Lung (tissue), 11 donors: ENCODE measurements at regions not wholly inside any gene's neighbourhood (a gene's known extent, or its start where the extent isn't known, plus 50 kb on each side); places are given as distances from the start of the nearest gene placed in this dataset.

ENCODE experiments used
- ATAC-seq: fragments of 200-7000 bp; cut with Tn5 transposase; one replicate; pipeline ENCODE4 v1.9.1; 2020; ENCODE audit warnings: moderate number of reproducible peaks; ENCODE audit not compliant: insufficient read depth, low FRiP score
- DNase-seq, 3 donors: peaks; one replicate each; pipeline ENCODE4 v3.0.0-alpha.2; 2013 to 2017
- H3K27ac ChIP-seq, 2 donors: one replicate each; pipeline ENCODE4 v1.5.1; 2013; ENCODE audit warnings: mild to moderate bottlenecking in 2 of 2, moderate library complexity in 2 of 2, control low read depth in 1 of 2, inconsistent platforms in 1 of 2, low read depth in 1 of 2, low read length in 1 of 2
- H3K27me3 ChIP-seq, 3 donors: one replicate each; pipeline ENCODE4 v1.5.1; 2013; ENCODE audit warnings: low read length in 2 of 3; ENCODE audit not compliant: control insufficient read depth in 3 of 3, insufficient read depth in 3 of 3
- H3K36me3 ChIP-seq, 4 donors: one replicate each; pipeline ENCODE4 v1.5.1; 2013; ENCODE audit warnings: low read length in 4 of 4, mild to moderate bottlenecking in 1 of 4, moderate library complexity in 1 of 4; ENCODE audit not compliant: control insufficient read depth in 4 of 4, insufficient read depth in 4 of 4
- H3K4me1 ChIP-seq, 5 donors: one replicate each; pipeline ENCODE4 v1.5.1; 2013; ENCODE audit warnings: low read length in 5 of 5, mild to moderate bottlenecking in 2 of 5, moderate library complexity in 1 of 5; ENCODE audit not compliant: control insufficient read depth in 5 of 5, insufficient read depth in 5 of 5
- H3K4me3 ChIP-seq: one replicate; pipeline ENCODE4 v1.5.1; 2013; ENCODE audit warnings: mild to moderate bottlenecking, control low read depth, moderate library complexity
- H3K9ac ChIP-seq, 2 donors: one replicate each; pipeline ENCODE4 v1.5.1; 2013; ENCODE audit warnings: low read length in 2 of 2, control low read depth in 1 of 2; ENCODE audit not compliant: insufficient read depth in 1 of 2
- H3K9me3 ChIP-seq, 4 donors: one replicate each; pipeline ENCODE4 v1.5.1; 2013; ENCODE audit warnings: low read length in 3 of 4, mild to moderate bottlenecking in 1 of 4, moderate library complexity in 1 of 4; ENCODE audit not compliant: control insufficient read depth in 4 of 4, insufficient read depth in 3 of 4
- CTCF ChIP-seq: IDR thresholded peaks from 2 replicates; pipeline ENCODE4 v1.5.1; 2012; ENCODE audit warnings: mild to moderate bottlenecking; ENCODE audit errors: control extremely low read depth, extremely low read depth
- WGBS, 2 donors: extraction: QIAGEN DNeasy Blood & Tissue Kit; methylation state at CpG; one replicate each; pipeline ENCODE4 v1.1.7; 2013; 5-methylcytosine and 5-hydroxymethylcytosine counted together
- donor health status: control.
- donor health status: control.
- donor health status: Bipolar disorder and iron deficiency.
- donor health status: healthy.
- donor health status: DM: yes; HTN: yes; CAD: no.

GRCh38 chr3:177396733-177397132 is 199.5 kb upstream of the TBL1XR1 start:
- H3K27me3 ChIP-seq: no peaks in the 10 kb centered on the region
- ATAC-seq: no peak
- no peak for DNase-seq
- no peak for TF ChIP-seq CTCF
- 72 to 85% methylated on average over 4 of the region's 4 CpGs for WGBS, 2 donors
- H3K4me1 ChIP-seq: no peaks in the 10 kb centered on the region
- H3K9me3 ChIP-seq: no peaks in the 10 kb centered on the region
- no peaks in the 10 kb centered on the region for H3K36me3 ChIP-seq
- H3K9ac ChIP-seq: no peak overlapping the region
- H3K27ac ChIP-seq: no peak overlapping the region
- no peak overlapping the region for H3K4me3 ChIP-seq

- ATAC-seq (no peak), DNase-seq (no peak)
- Histone ChIP-seq H3K4me1 (no peaks in the 10 kb centered on the region), H3K27ac (no peak overlapping the region), H3K9me3 (no peaks in the 10 kb centered on the region), H3K9ac (no peak overlapping the region), H3K27me3 (no peaks in the 10 kb centered on the region), H3K4me3 (no peak overlapping the region), H3K36me3 (no peaks in the 10 kb centered on the region)
- no peak for TF ChIP-seq CTCF
- WGBS, 2 donors: 100% methylated on average over 1 of the region's 1 CpG
These were observed 204.1 kb upstream of the TBL1XR1 start for GRCh38 chr3:177401375-177401774.

- Histone ChIP-seq H3K36me3 (no peaks in the 10 kb centered on the region), H3K27ac (no peak overlapping the region), H3K9ac (no peak overlapping the region), H3K4me1 (no peaks in the 10 kb centered on the region), H3K9me3 (no peaks in the 10 kb centered on the region), H3K27me3 (no peaks in the 10 kb centered on the region), H3K4me3 (no peak overlapping the region)
- no peak for TF ChIP-seq CTCF
- DNase-seq (no peak), ATAC-seq (no peak)
- 94 to 96% methylated on average over 3 of the region's 3 CpGs for WGBS, 2 donors
These were observed 205.3 kb upstream of the TBL1XR1 start for GRCh38 chr3:177402533-177402932.

- ATAC-seq: no peak
These were observed 207.9 kb upstream of the TBL1XR1 start for GRCh38 chr3:177405191-177405672.

More at GRCh38 chr3:177405191-177405672, 207.9 kb upstream of the TBL1XR1 start:
- no peak for TF ChIP-seq CTCF
- no peak for DNase-seq
- H3K27ac ChIP-seq: no peak overlapping the region
- no peaks in the 10 kb centered on the region for H3K36me3 ChIP-seq
- no peaks in the 10 kb centered on the region for H3K9me3 ChIP-seq
- no peaks in the 10 kb centered on the region for H3K27me3 ChIP-seq
- H3K9ac ChIP-seq: no peak overlapping the region
- no peak overlapping the region for H3K4me3 ChIP-seq
- WGBS, 2 donors: 92 to 96% methylated on average over 3 of the region's 3 CpGs
- H3K4me1 ChIP-seq: no peaks in the 10 kb centered on the region
